Natural killer cell (primary cell): ENCODE measurements at regions not wholly inside any gene's neighbourhood (a gene's known extent, or its start where the extent isn't known, plus 50 kb on each side); places are given as distances from the start of the nearest gene placed in this dataset.

Experiments
- ATAC-seq, 3 donors: fragments of 150-1000 bp in 2 of 3; fragments of 200-7000 bp in 1 of 3; cut with Tn5 transposase; 1 replicate in 1 of 3; 2 replicates in 2 of 3; pipeline ENCODE4 v1.10.0; 2021; ENCODE audit warnings: mild to moderate bottlenecking in 2 of 3, moderate library complexity in 2 of 3
- DNase-seq, 2 donors: peaks; one replicate each; pipeline versions ENCODE4 v3.0.0 to v3.0.0-alpha.2; 2013 to 2021; ENCODE audit warnings: mixed read lengths in 1 of 2
- H3K27ac ChIP-seq: one replicate; pipeline ENCODE4 v1.5.1; 2013; ENCODE audit warnings: mild to moderate bottlenecking, low read length
- H3K27me3 ChIP-seq: one replicate; pipeline ENCODE4 v1.6.1; 2013; ENCODE audit warnings: low read length; ENCODE audit not compliant: control insufficient read depth, insufficient read depth
- H3K36me3 ChIP-seq: one replicate; pipeline ENCODE4 v1.6.1; 2013; ENCODE audit warnings: low read length; ENCODE audit not compliant: control insufficient read depth, insufficient read depth
- H3K4me1 ChIP-seq: one replicate; pipeline ENCODE4 v1.6.1; 2013; ENCODE audit warnings: low read length; ENCODE audit not compliant: control insufficient read depth, insufficient read depth
- H3K4me3 ChIP-seq: one replicate; pipeline ENCODE4 v1.5.1; 2013; ENCODE audit warnings: low read length
- H3K9me3 ChIP-seq: one replicate; pipeline ENCODE4 v1.6.1; 2013; ENCODE audit warnings: low read length; ENCODE audit not compliant: control insufficient read depth, insufficient read depth
- H3K27ac Mint-ChIP-seq, 2 donors: one replicate each; pipeline ENCODE4 v1.8.0; 2022; ENCODE audit warnings: mild to moderate bottlenecking in 2 of 2, mixed read lengths in 2 of 2, moderate library complexity in 1 of 2
- H3K27me3 Mint-ChIP-seq, 2 donors: one replicate each; pipeline ENCODE4 v1.8.0; 2022; ENCODE audit warnings: low read depth in 2 of 2, mixed read lengths in 2 of 2
- H3K36me3 Mint-ChIP-seq: one replicate; pipeline ENCODE4 v1.8.0; 2022; ENCODE audit warnings: mixed read lengths
- H3K4me1 Mint-ChIP-seq, 2 donors: one replicate each; pipeline ENCODE4 v1.8.0; 2022; ENCODE audit warnings: mixed read lengths in 2 of 2
- H3K4me3 Mint-ChIP-seq: one replicate; pipeline ENCODE4 v1.8.0; 2022; ENCODE audit warnings: mild to moderate bottlenecking, moderate library complexity, mixed read lengths
- H3K9me3 Mint-ChIP-seq, 2 donors: one replicate each; pipeline ENCODE4 v1.8.0; 2022; ENCODE audit warnings: mixed read lengths in 2 of 2
- WGBS: methylation state at CpG from one replicate; pipeline ENCODE4 v1.1.7; 2013; ENCODE audit warnings: missing lambda C conversion rate; ENCODE audit not compliant: insufficient coverage; 5-methylcytosine and 5-hydroxymethylcytosine counted together
- intact Hi-C: fragments of 100-400 bp; cut with micrococcal nuclease; formaldehyde crosslinking; loops from one replicate; pipeline ENCODE4 v1.14.2; 2022
- TF ChIP-seq, protein P1 (sequence below): fragments of 200-600 bp; IDR thresholded peaks from one replicate; pipeline ENCODE4 v1.8.0; 2022; ENCODE audit warnings: antibody characterized with exemption

DNA sequence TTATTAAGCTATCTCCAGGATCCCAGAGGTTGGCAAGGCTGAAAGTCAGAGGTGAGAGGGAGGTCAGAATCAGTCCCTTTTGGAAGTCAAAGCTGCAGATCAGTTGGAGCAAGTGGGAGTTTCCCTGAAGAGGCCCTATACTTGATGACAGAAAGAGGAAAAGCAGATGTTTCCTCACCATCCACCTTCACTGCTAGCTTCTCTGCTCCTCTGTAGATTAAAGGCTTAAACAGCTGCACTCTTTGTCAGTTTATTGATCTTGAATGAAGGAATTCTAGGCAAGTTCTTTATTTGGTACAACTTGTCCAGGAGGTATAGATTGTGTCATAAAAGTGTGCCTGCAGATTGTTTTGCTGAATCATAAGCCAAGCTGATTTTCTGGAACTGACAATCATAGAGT, 408.2 kb upstream of the TGFBR2 start:
- no peaks in the 10 kb centered on the region for H3K4me1 ChIP-seq
- no peaks in the 10 kb centered on the region for H3K36me3 Mint-ChIP-seq
- ATAC-seq = no peak
- intact Hi-C loops = loop anchor here (5.0 to 10.0 kb wide), 2 partner anchors 494 to 1533 kb away; no protein-coding TSS in a partner anchor
- H3K4me3 Mint-ChIP-seq = no peak overlapping the region
- no peaks in the 10 kb centered on the region for H3K9me3 ChIP-seq
- H3K4me1 Mint-ChIP-seq = no peaks in the 10 kb centered on the region
- no peak overlapping the region for H3K27ac Mint-ChIP-seq
- H3K27me3 Mint-ChIP-seq = peaks cover 0 to 16% of the 10 kb centered on the region in 2 donors
- TF ChIP-seq, protein P1, sequence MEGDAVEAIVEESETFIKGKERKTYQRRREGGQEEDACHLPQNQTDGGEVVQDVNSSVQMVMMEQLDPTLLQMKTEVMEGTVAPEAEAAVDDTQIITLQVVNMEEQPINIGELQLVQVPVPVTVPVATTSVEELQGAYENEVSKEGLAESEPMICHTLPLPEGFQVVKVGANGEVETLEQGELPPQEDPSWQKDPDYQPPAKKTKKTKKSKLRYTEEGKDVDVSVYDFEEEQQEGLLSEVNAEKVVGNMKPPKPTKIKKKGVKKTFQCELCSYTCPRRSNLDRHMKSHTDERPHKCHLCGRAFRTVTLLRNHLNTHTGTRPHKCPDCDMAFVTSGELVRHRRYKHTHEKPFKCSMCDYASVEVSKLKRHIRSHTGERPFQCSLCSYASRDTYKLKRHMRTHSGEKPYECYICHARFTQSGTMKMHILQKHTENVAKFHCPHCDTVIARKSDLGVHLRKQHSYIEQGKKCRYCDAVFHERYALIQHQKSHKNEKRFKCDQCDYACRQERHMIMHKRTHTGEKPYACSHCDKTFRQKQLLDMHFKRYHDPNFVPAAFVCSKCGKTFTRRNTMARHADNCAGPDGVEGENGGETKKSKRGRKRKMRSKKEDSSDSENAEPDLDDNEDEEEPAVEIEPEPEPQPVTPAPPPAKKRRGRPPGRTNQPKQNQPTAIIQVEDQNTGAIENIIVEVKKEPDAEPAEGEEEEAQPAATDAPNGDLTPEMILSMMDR = no peak
- no peak for DNase-seq
- H3K27me3 ChIP-seq = no peaks in the 10 kb centered on the region
- H3K4me3 ChIP-seq = no peak overlapping the region
- H3K27ac ChIP-seq = no peak overlapping the region
- no peaks in the 10 kb centered on the region for H3K9me3 Mint-ChIP-seq
- no peaks in the 10 kb centered on the region for H3K36me3 ChIP-seq

DNA sequence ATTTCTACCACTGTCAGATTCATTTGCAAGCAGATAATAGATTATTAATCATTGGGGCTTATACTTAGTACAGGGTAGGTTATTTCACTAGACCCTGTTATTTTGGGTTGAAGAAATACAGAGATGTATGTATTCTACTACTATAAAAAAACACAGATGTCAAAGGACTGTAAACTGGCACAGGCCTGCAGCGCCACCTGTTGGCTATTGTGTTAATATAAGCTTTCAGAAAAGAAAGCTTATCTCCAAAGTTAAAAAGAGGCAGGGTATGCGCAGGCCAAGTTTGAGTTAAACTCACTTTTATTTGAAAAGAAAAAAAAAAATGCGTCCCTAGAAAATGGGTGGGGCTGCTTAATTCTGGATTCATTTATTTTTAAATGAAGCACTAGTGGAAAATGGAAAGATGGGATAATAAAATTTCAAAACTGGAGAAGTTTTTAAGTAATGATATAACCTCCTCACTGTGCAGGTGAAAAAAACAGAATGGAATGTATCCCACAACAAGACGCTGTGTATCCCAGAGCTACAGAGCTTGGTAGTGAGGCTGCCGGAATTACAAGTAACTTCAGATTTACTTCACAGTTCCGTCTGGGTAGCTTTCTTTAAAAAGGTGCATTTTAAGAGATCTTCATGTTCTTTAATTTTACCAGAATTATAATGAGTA, 407.2 kb upstream of the TGFBR2 start:
- Histone ChIP-seq H3K4me3 (no peak overlapping the region), H3K4me1 (no peaks in the 10 kb centered on the region), H3K27me3 (no peaks in the 10 kb centered on the region), H3K36me3 (no peaks in the 10 kb centered on the region), H3K9me3 (no peaks in the 10 kb centered on the region), H3K27ac (no peak overlapping the region)
- peaks cover 0 to 8% of the 10 kb centered on the region in 2 donors for H3K27me3 Mint-ChIP-seq
- no peak overlapping the region for H3K4me3 Mint-ChIP-seq
- H3K36me3 Mint-ChIP-seq = no peaks in the 10 kb centered on the region
- ATAC-seq (peak in 2 of 3 donors; percentile 49 to 62), DNase-seq (peak; percentile 24 to 79)
- H3K4me1 Mint-ChIP-seq = no peaks in the 10 kb centered on the region
- 63% methylated on average over 6 of the region's 6 CpGs for WGBS
- intact Hi-C loops = loop anchor here (5.0 to 10.0 kb wide), 2 partner anchors 493 to 1534 kb away; no protein-coding TSS in a partner anchor
- no peaks in the 10 kb centered on the region for H3K9me3 Mint-ChIP-seq
- TF ChIP-seq, protein P1 = peak; percentile 91
- no peak overlapping the region for H3K27ac Mint-ChIP-seq

DNA sequence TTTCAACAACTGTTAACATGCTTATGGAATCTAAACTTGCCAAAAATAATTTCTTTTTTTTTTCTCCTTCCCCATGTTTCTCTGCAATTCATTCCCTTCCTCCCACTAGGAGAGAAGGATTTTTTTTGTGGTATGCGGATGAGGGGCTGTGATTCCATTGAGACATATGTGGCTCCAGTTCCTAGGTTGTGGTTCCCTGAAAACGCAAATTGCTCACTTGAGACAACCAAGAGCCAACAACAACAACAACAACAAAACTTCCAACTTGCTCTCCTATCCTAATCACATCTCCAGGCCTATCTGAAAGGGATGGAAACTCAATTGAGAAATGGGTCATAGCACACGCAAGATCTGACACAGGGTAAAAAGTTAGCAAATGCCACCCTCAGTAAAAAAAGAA, 406.5 kb upstream of the TGFBR2 start:
- 73% methylated on average over 2 of the region's 3 CpGs for WGBS
- ATAC-seq (no peak), DNase-seq (no peak)
- Histone ChIP-seq H3K36me3 (no peaks in the 10 kb centered on the region), H3K27me3 (no peaks in the 10 kb centered on the region), H3K4me3 (no peak overlapping the region), H3K4me1 (no peaks in the 10 kb centered on the region), H3K9me3 (no peaks in the 10 kb centered on the region), H3K27ac (no peak overlapping the region)
- no peak overlapping the region for H3K4me3 Mint-ChIP-seq
- intact Hi-C loops = loop anchor here (5.0 to 10.0 kb wide), 2 partner anchors 492 to 1535 kb away; no protein-coding TSS in a partner anchor
- no peaks in the 10 kb centered on the region for H3K36me3 Mint-ChIP-seq
- H3K9me3 Mint-ChIP-seq = no peaks in the 10 kb centered on the region
- TF ChIP-seq, protein P1 = no peak
- no peaks in the 10 kb centered on the region for H3K4me1 Mint-ChIP-seq
- no peak overlapping the region for H3K27ac Mint-ChIP-seq
- peaks cover 0 to 8% of the 10 kb centered on the region in 2 donors for H3K27me3 Mint-ChIP-seq

DNA sequence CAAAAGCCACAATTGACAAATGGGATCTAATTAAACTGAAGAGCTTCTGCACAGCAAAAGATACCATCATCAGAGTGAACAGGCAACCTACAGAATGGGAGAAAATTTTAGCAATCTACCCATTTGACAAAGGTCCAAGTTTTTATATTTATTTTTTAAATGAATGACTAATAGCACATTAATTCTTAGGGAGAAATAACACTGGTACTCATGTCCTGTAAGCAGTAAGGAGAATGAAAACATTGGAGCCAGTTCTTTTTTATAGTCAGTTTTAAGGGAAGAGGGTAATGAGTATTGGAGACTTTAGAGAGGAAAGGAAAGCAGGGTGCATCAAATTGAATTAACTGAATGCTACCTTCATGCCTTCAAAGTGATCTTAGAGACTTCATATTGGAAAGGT, 404.7 kb upstream of the TGFBR2 start:
- Mint-ChIP-seq H3K9me3 (no peaks in the 10 kb centered on the region), H3K36me3 (no peaks in the 10 kb centered on the region), H3K27ac (no peak overlapping the region), H3K4me3 (no peak overlapping the region), H3K27me3 (peaks cover 2% of the 10 kb centered on the region in 2 donors), H3K4me1 (peaks cover 0 to 6% of the 10 kb centered on the region in 2 donors)
- no peaks in the 10 kb centered on the region for H3K36me3 ChIP-seq
- intact Hi-C loops = no loop called here
- no peak overlapping the region for H3K27ac ChIP-seq
- no peak overlapping the region for H3K4me3 ChIP-seq
- DNase-seq = no peak
- no peak for ATAC-seq
- no peaks in the 10 kb centered on the region for H3K27me3 ChIP-seq
- H3K9me3 ChIP-seq = no peaks in the 10 kb centered on the region
- no peaks in the 10 kb centered on the region for H3K4me1 ChIP-seq
- TF ChIP-seq, protein P1 = no peak
